ACHN (cell line): ENCODE measurements at regions not wholly inside any gene's neighbourhood (a gene's known extent, or its start where the extent isn't known, plus 50 kb on each side); places are given as distances from the start of the nearest gene placed in this dataset.

ENCODE experiments used
- DNase-seq: peaks from one replicate; pipeline ENCODE4 v3.0.0-alpha.2; 2015
- in situ Hi-C: cut with HindIII; loops from 2 replicates; pipeline ENCODE4 v1.10.0; 2017; ENCODE audit warnings: low sequenced_read_pairs, low pct_ligation_motif_present, low pct_unique_long_range_greater_than_20kb

- no peak for DNase-seq
- in situ Hi-C loops: no loop called here
Observed at GRCh38 chr1:116819081-116819480, 64.9 kb downstream of the CD2 start.

- peak; percentile 96 for DNase-seq
Observed at GRCh38 chr1:116820369-116820768, 66.1 kb downstream of the CD2 start.

GRCh38 chr1:116821763-116822162 lies 67.5 kb downstream of the CD2 start:
- in situ Hi-C loops: no loop called here
- DNase-seq: no peak

More at GRCh38 chr1:116820369-116820768, 66.1 kb downstream of the CD2 start:
- in situ Hi-C loops: no loop called here

GRCh38 chr1:116824631-116825206 lies 70.5 kb downstream of the CD2 start:
- no peak for DNase-seq
- in situ Hi-C loops: no loop called here

- in situ Hi-C loops: no loop called here
- no peak for DNase-seq
Observed at GRCh38 chr1:116825207-116825719, 71.0 kb downstream of the CD2 start.

GRCh38 chr1:116825720-116826438 lies 71.6 kb downstream of the CD2 start:
- in situ Hi-C loops: no loop called here
- no peak for DNase-seq

- in situ Hi-C loops: no loop called here
- peak; percentile 63 for DNase-seq
Observed at GRCh38 chr1:116826818-116827606, 72.8 kb downstream of the CD2 start.

GRCh38 chr1:116827607-116828105 lies 73.4 kb downstream of the CD2 start:
- DNase-seq: no peak
- in situ Hi-C loops: no loop called here

GRCh38 chr1:116832308-116832931 lies 77.3 kb upstream of the PTGFRN start:
- in situ Hi-C loops: no loop called here
- no peak for DNase-seq

GRCh38 chr1:116832932-116833578 lies 76.7 kb upstream of the PTGFRN start:
- DNase-seq: no peak
- in situ Hi-C loops: no loop called here

GRCh38 chr1:116833718-116834117 lies 76.0 kb upstream of the PTGFRN start:
- no peak for DNase-seq
- in situ Hi-C loops: no loop called here

GRCh38 chr1:116834595-116834994 lies 75.1 kb upstream of the PTGFRN start:
- no peak for DNase-seq

GRCh38 chr1:116835161-116835560 lies 74.6 kb upstream of the PTGFRN start:
- no peak for DNase-seq
- in situ Hi-C loops: no loop called here

More at GRCh38 chr1:116834595-116834994, 75.1 kb upstream of the PTGFRN start:
- in situ Hi-C loops: no loop called here

- no peak for DNase-seq
- in situ Hi-C loops: no loop called here
Observed at GRCh38 chr1:116836099-116836498, 73.6 kb upstream of the PTGFRN start.

- in situ Hi-C loops: no loop called here
- DNase-seq: no peak
Observed at GRCh38 chr1:116841569-116842344, 68.0 kb upstream of the PTGFRN start.

- DNase-seq: no peak
- in situ Hi-C loops: no loop called here
Observed at GRCh38 chr1:116842654-116843053, 67.1 kb upstream of the PTGFRN start.

- in situ Hi-C loops: no loop called here
- DNase-seq: no peak
Observed at GRCh38 chr1:116844775-116845174, 64.9 kb upstream of the PTGFRN start.

- in situ Hi-C loops: no loop called here
- DNase-seq: no peak
Observed at GRCh38 chr1:116847190-116847589, 62.5 kb upstream of the PTGFRN start.
